Stimulated activated CD4-positive, alpha-beta T cell treated with anti-CD3 and anti-CD28 coated beads, Interleukin-1b, Interleukin-23, amount 100 ng/mL, for 4 hours (primary cell): ENCODE measurements at regions not wholly inside any gene's neighbourhood (a gene's known extent, or its start where the extent isn't known, plus 50 kb on each side); places are given as distances from the start of the nearest gene placed in this dataset.
"Not testable (repeated sequence)": the region's sequence is repeated elsewhere in the genome, so short reads cannot be mapped to it uniquely, and the experiment has no call there.

Source experiments
- DNase-seq, 2 donors: peaks; one replicate each; pipeline ENCODE4 v3.0.0-alpha.2; 2020; ENCODE audit warnings: low read depth in 2 of 2

- DNase-seq = no peak
Observed at GRCh38 chr6:71589254-71589653, 297.1 kb upstream of the RIMS1 start.

- no peak for DNase-seq
Observed at GRCh38 chr6:71592643-71593042, 293.7 kb upstream of the RIMS1 start.

- DNase-seq = no peak
Observed at GRCh38 chr6:71599359-71599758, 287.0 kb upstream of the RIMS1 start.

- no peak for DNase-seq
Observed at GRCh38 chr6:71602385-71603007, 283.9 kb upstream of the RIMS1 start.

GRCh38 chr6:71603021-71603420 is 283.3 kb upstream of the RIMS1 start:
- no peak for DNase-seq

GRCh38 chr6:71608646-71609045 is 277.7 kb upstream of the RIMS1 start:
- no peak for DNase-seq

DNA sequence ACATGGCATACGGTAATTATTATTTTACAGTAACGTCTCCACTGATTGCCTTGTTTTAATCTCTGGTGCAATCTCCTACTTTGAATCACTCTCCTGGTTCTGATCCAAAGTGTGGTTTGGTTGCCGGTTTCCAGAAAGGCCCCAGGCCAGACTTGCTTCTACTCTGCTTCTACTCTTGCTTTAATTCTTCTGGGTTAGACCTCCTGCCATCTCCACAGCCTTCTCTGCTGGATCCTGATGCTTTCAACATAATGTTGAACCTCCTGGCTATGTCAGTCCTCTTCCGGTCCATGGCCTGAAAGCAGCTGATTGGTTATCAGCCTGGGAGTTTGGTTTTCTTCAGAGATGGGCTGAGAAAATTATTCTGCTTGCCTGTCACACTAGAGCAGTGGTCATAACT is 266.5 kb upstream of the RIMS1 start:
- DNase-seq = no peak

- no peak for DNase-seq
Observed at GRCh38 chr6:71621918-71622519, 264.3 kb upstream of the RIMS1 start.

DNA sequence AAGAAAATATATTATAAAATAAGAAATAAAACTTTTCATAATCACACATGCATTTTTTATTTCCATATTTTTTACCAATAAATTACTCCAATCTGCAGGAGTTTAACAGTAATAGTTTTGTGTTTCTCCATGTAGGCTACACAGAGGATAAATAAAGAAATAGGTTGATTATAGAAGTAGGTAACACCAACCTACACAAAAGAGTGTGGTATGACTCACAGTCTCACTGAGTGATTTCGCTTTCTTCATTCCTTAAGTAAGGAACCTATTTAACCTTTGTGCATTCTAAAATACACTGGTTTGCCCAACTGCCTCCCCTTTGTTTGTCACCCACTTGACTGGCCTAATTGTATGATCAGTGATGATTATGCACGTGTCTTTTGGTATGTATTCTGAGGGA is 244.2 kb upstream of the RIMS1 start:
- no peak for DNase-seq

GRCh38 chr6:71642793-71643192 is 243.6 kb upstream of the RIMS1 start:
- DNase-seq = no peak

- DNase-seq = no peak
Observed at GRCh38 chr6:71645299-71645698, 241.1 kb upstream of the RIMS1 start.

DNA sequence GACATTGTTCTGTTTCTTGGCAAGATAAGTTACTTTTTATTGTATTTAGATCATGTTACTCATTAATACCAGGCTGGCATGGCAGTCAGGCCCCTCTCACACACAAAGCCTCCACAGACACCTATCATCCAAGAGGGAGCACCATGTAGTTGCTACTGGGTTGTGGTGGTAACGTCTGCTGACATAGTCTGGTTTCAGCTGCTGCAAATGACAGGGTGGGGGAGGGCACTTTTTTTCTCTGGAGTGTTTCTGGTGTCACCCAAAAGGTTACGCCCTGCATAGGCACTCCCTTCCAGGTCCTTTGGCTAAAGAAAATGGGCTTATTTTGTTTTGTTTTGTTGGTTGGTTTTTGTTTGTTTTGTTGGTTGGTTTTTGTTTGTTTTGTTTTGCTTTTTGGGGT is 236.4 kb upstream of the RIMS1 start:
- no peak for DNase-seq

DNA sequence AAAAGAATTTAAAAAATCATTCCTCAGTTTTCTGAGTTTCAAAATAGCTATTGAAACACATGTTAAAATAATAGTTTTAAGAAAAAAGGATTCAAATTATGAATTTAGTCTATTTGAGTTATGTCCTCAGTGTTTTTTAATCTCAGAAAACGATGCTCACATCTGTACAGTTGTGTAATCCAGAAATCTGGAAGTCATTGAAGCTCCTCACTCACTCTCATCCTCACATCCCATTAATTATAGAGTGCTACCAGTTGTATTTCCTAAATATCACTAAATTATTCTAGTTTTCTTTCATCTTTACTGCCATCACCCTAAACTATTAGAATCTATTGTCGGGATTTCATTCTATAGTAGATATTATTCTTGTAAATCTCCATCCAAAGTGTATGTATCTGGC is 234.7 kb upstream of the RIMS1 start:
- no peak for DNase-seq

- no peak for DNase-seq
Observed at GRCh38 chr6:71656121-71656520, 230.2 kb upstream of the RIMS1 start.

- no peak for DNase-seq
Observed at GRCh38 chr6:71665931-71666330, 220.4 kb upstream of the RIMS1 start.

- no peak for DNase-seq
Observed at GRCh38 chr6:71672876-71673275, 213.5 kb upstream of the RIMS1 start.

DNA sequence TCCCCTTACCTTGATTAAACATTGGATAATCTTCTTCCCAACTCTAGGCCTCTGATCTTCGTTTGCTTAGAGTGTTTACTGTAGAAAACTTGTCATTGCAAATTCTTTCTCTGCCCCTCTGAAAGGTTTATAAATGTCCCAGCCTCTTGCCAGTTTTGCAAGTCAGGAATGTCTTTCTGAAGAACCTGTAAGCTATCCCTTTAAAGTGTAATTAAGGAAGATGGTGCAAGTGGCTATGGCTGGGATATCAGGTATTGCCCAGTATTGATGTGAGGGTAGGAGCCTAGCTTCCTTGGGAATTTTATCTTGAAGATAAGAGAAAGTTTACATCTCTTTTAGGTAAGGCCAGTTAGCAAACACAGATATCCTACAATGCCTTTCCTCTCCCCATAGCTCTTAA is 211.0 kb upstream of the RIMS1 start:
- DNase-seq = no peak

DNA sequence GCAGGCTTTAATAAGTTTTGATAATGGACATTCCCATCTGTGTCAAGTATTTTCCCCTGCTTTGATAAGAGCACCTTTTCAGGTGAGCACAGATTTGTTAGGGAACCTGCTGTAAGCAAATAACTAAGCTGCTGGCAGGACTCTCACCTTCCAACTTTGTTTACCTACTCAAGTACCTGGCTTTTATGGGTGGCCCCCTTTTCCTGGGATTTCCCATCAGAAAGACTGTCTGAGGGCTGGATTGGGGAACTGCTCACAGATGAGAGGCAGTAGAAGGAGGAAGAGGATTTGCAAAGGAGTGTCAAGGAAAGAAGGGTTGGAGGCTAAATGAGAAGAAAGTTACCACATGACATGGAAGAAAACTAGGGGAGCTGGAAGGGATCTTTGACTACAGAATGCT is 210.1 kb upstream of the RIMS1 start:
- no peak for DNase-seq

DNA sequence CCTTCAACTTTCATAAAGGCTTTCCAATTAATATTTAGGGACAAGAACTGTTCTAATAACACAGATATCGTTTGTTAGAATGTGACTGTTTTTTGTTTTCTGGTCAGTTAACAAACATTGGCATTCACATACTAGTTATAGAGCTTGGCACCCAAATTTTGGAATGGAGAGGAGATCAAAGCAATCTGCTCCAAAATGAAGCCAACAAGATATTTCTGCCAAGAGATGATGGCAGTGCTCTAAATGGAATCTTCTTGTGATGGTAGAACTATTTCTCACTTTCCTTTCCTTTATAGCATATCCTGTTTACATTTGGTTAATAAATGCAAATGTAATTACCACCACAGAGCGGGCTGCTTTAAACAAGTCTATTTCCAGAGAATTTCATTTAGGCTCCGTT is 208.3 kb upstream of the RIMS1 start:
- no peak for DNase-seq

GRCh38 chr6:71681234-71681867 is 205.0 kb upstream of the RIMS1 start:
- DNase-seq = no peak

DNA sequence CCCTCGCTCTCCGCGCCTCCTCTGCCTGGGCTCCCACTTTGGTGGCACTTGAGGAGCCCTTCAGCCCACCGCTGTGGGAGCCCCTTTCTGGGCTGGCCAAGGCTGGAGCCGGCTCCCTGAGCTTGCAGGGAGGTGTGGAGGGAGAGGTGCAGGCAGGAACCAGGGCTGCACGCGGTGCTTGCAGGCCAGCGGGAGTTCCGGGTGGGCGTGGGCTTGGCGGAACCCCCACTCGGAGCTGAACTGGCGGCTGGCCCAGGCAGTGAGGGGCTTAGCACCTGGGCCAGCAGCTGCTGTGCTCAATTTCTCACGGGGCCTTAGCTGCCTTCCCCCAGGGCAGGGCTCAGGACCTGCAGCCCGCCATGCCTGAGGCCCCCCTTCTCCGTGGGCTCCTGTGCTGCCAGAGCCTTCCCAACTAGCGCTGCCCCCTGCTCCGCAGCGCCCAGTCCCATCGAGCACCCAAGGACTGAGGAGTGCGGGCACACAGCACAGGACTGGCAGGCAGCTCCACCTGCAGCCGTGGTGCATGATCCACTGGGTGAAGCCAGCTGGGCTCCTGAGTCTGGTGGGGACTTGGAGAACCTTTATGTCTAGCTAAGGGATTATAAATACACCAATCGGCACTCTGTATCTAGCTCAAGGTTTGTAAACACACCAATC is 200.2 kb upstream of the RIMS1 start:
- not testable (repeated sequence) for DNase-seq

DNA sequence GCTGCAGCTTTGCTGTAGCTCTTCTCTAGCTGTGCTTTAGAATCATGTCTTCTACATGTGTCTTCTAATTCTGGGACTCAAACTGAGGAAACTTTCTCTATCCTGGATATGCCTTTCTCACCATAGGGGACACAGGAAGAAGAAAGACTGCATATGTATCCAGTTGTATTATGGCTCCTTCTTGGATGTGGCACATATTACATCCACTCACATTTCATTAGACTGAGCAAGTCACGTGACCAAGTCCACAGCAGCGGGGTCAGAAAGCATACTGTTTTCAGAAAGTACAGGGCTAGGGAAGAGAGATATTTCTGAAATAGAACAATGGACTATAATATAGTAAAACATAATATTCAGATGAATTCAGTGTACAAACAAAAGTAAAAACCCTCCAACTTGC is 187.6 kb upstream of the RIMS1 start:
- no peak for DNase-seq

DNA sequence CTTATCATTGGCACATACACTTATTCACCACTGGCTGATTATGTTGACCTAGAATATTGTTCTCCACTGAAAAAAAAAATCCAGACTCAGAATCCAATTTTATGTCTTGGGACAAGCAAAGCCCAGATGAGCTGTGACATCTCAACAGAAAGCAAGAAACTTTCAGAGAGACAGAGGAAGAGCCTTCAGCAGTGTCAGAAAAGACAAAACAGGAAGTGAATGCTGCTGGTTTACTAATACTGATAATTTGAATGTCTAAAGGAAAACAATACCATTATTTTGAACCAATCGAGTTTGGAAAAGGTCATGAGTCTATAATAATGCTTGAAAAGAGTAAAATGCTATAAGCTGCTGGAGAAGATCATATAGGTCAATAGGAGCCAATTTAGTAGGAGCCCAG is 179.8 kb upstream of the RIMS1 start:
- no peak for DNase-seq
